ENCODE measurements at regions not wholly inside any gene's neighbourhood (a gene's known extent, or its start where the extent isn't known, plus 50 kb on each side); places are given as distances from the start of the nearest gene placed in this dataset.

- Histone ChIP-seq H3K18ac (ENCODE audit: low read depth, low read length) (no peak overlapping the region), H3K9me1 (ENCODE audit: insufficient read depth, low read length) (no peaks in the 10 kb centered on the region), H3K4me1 (ENCODE audit: control insufficient read depth, insufficient read depth, low read length) (no peaks in the 10 kb centered on the region), H4K5ac (ENCODE audit: low read depth, low read length) (no peak overlapping the region), H2BK5ac (ENCODE audit: low read depth, low read length, poor library complexity, severe bottlenecking) (no peak overlapping the region), H4K91ac (ENCODE audit: insufficient read depth, low read depth, low read length) (no peak overlapping the region), H3K23ac (ENCODE audit: low read depth, low read length) (no peak overlapping the region), H3K9me3 (ENCODE audit: control insufficient read depth, insufficient read depth, low read length) (no peaks in the 10 kb centered on the region), H3K14ac (replicated peaks; ENCODE audit: low read depth, low read length) (no peak overlapping the region), H3K9ac (ENCODE audit: low read depth, low read length) (no peak overlapping the region), H3K4me2 (ENCODE audit: low read depth, low read length) (no peak overlapping the region), H4K8ac (ENCODE audit: low read depth in 2 of 2, low read length in 2 of 2) (no peak overlapping the region), H2AK5ac (ENCODE audit: low read depth, low read length) (no peak overlapping the region), H3K27ac (ENCODE audit: insufficient read depth, low read length) (no peak overlapping the region), H4K20me1 (ENCODE audit: insufficient read depth, low read length) (no peaks in the 10 kb centered on the region), H2BK15ac (ENCODE audit: low read depth, low read length) (no peak overlapping the region), H3K4ac (ENCODE audit: low read depth, low read length) (no peak overlapping the region), H2BK120ac (ENCODE audit: low read depth, low read length) (no peak overlapping the region), H3K36me3 (ENCODE audit: control insufficient read depth, insufficient read depth, low read length) (no peaks in the 10 kb centered on the region), H3K56ac (ENCODE audit: extremely low read depth, insufficient read depth, low read length) (no peak overlapping the region), H2BK20ac (ENCODE audit: low read depth, low read length) (no peak overlapping the region), H3K4me3 (ENCODE audit: insufficient read depth, low read depth, low read length) (no peak overlapping the region), H3K79me1 (ENCODE audit: low read depth in 1 of 2, low read length in 2 of 2) (no peaks in the 10 kb centered on the region), H3K27me3 (ENCODE audit: control insufficient read depth, insufficient read depth, low read length) (peaks cover 37% of the 10 kb centered on the region), H2AK9ac (replicated peaks; ENCODE audit: low read depth, low read length, poor library complexity) (no peak overlapping the region), H2AFZ (replicated peaks; ENCODE audit: low read length, poor library complexity) (no peak overlapping the region)
- WGBS, 2 experiments (ENCODE audit: extremely low coverage in 2 of 2, insufficient read length in 1 of 2): 58% methylated on average over 3 of the region's 5 CpGs; no CpG with 5 or more reads in 1 of the 2 experiments
- POLR2A ChIA-PET (ENCODE audit: unreplicated experiment): no interaction called here
- in situ Hi-C loops (cut with MboI; ENCODE audit: low sequenced_read_pairs): no loop called here
- ATAC-seq (ENCODE audit: low read depth) (no peak), DNase-seq (no peak)
- intact Hi-C loops (cut with micrococcal nuclease): no loop called here
- CTCF ChIA-PET: interaction anchor here (0.5 kb wide), 1 partner anchor 1867 kb away, joined by 3 read pairs; no protein-coding TSS in a partner anchor
- BruUV-seq (replicated peaks): no TSS peak
- TF ChIP-seq BHLHE40 (IDR thresholded peaks at IDR 0.05; ENCODE audit: low read depth, low read length) (no peak), USF2 (IDR thresholded peaks at IDR 0.05; ENCODE audit: low read depth, low read length) (no peak), MXI1 (IDR thresholded peaks at IDR 0.05; ENCODE audit: borderline replicate concordance, low read depth, low read length) (no peak)
- dilution Hi-C loops (cut with HindIII; ENCODE audit: low sequenced_read_pairs, unreplicated experiment): no loop called here
Measured at GRCh38 chr2:65686928-65687521, 254.6 kb upstream of the SPRED2 start.

Measured in IMR-90 (cell line).